IMR-90 (cell line): ENCODE measurements at regions not wholly inside any gene's neighbourhood (a gene's known extent, or its start where the extent isn't known, plus 50 kb on each side); places are given as distances from the start of the nearest gene placed in this dataset.

Experiments
- ATAC-seq: fragments of 200-7000 bp; cut with Tn5 transposase; 2 replicates; pipeline ENCODE4 v1.9.1; 2020; ENCODE audit warnings: low read depth, mild to moderate bottlenecking, moderate library complexity
- BruUV-seq: library from RNA; stranded (reverse); fragments of 400-500 nt; replicated peaks from 2 replicates; lab custom pipeline; 2021; lab: Mats Ljungman, UMichigan
- CTCF ChIA-PET: fragments of 300-600 bp; formaldehyde crosslinking; extraction: SDS; loops from one replicate; lab custom pipeline; 2021; ENCODE audit warnings: antibody characterized with exemption; lab: Yijun Ruan, JAX
- POLR2A ChIA-PET: fragments of 300-600 bp; sonication (Branson Sonifier 250); formaldehyde crosslinking; loops from one replicate; lab custom pipeline; 2022; ENCODE audit warnings: antibody characterized with exemption; ENCODE audit not compliant: unreplicated experiment; lab: Charles Lee
- DNase-seq: peaks from one replicate; pipeline ENCODE4 v3.0.0; 2013
- H2AFZ ChIP-seq: replicated peaks from 2 replicates; pipeline ENCODE3; 2013; ENCODE audit warnings: low read length, mild to moderate bottlenecking; ENCODE audit not compliant: poor library complexity
- H2AK5ac ChIP-seq: 2 replicates; pipeline ENCODE4 v1.6.1; 2013; ENCODE audit warnings: low read depth, low read length, inconsistent platforms
- H2AK9ac ChIP-seq: replicated peaks from 2 replicates; pipeline ENCODE3; 2013; ENCODE audit warnings: mild to moderate bottlenecking, low read depth, low read length, moderate library complexity; ENCODE audit not compliant: poor library complexity
- H2BK120ac ChIP-seq: 2 replicates; pipeline ENCODE4 v1.6.1; 2013; ENCODE audit warnings: low read depth, low read length, inconsistent platforms
- H2BK15ac ChIP-seq: 3 replicates; pipeline ENCODE4 v1.6.1; 2013; ENCODE audit warnings: low read depth, low read length, inconsistent platforms
- H2BK20ac ChIP-seq: 2 replicates; pipeline ENCODE4 v1.6.1; 2013; ENCODE audit warnings: low read depth, mild to moderate bottlenecking, inconsistent platforms, low read length, moderate library complexity
- H2BK5ac ChIP-seq: 2 replicates; pipeline ENCODE4 v1.6.1; 2013; ENCODE audit warnings: mild to moderate bottlenecking, low read depth, low read length, inconsistent platforms; ENCODE audit not compliant: poor library complexity, severe bottlenecking
- H3K14ac ChIP-seq: replicated peaks from 2 replicates; pipeline ENCODE4 v1.6.1; 2013; ENCODE audit warnings: low read depth, low read length, inconsistent platforms
- H3K18ac ChIP-seq: 2 replicates; pipeline ENCODE4 v1.6.1; 2013; ENCODE audit warnings: low read depth, low read length, control low read depth
- H3K23ac ChIP-seq: 2 replicates; pipeline ENCODE4 v1.6.1; 2013; ENCODE audit warnings: low read depth, low read length, inconsistent platforms
- H3K27ac ChIP-seq: 2 replicates; pipeline ENCODE4 v1.5.1; 2013; ENCODE audit warnings: mild to moderate bottlenecking, control low read depth, low read length; ENCODE audit not compliant: insufficient read depth
- H3K27me3 ChIP-seq: 2 replicates; pipeline ENCODE4 v1.6.1; 2013; ENCODE audit warnings: low read length; ENCODE audit not compliant: control insufficient read depth, insufficient read depth
- H3K36me3 ChIP-seq: 2 replicates; pipeline ENCODE4 v1.6.1; 2013; ENCODE audit warnings: low read length, mixed read lengths; ENCODE audit not compliant: control insufficient read depth, insufficient read depth
- H3K4ac ChIP-seq: 2 replicates; pipeline ENCODE4 v1.6.1; 2013; ENCODE audit warnings: low read depth, low read length, inconsistent platforms
- H3K4me1 ChIP-seq: 2 replicates; pipeline ENCODE4 v1.6.1; 2013; ENCODE audit warnings: low read length, mixed read lengths; ENCODE audit not compliant: control insufficient read depth, insufficient read depth
- H3K4me2 ChIP-seq: 2 replicates; pipeline ENCODE4 v1.6.1; 2013; ENCODE audit warnings: low read depth, mild to moderate bottlenecking, control low read depth, low read length, moderate library complexity
- H3K4me3 ChIP-seq: 2 replicates; pipeline ENCODE4 v1.5.1; 2013; ENCODE audit warnings: low read depth, mild to moderate bottlenecking, control low read depth, low read length, moderate library complexity; ENCODE audit not compliant: insufficient read depth
- H3K56ac ChIP-seq: 2 replicates; pipeline ENCODE4 v1.6.1; 2013; ENCODE audit warnings: low read length, inconsistent platforms; ENCODE audit not compliant: insufficient read depth; ENCODE audit errors: extremely low read depth
- H3K79me1 ChIP-seq, 2 experiments: 2 replicates each; pipeline ENCODE4 v1.6.1; 2013; ENCODE audit warnings: low read length in 2 of 2, inconsistent platforms in 1 of 2, low read depth in 1 of 2
- H3K9ac ChIP-seq: 2 replicates; pipeline ENCODE4 v1.6.1; 2013; ENCODE audit warnings: low read depth, low read length, control low read depth
- H3K9me1 ChIP-seq: 2 replicates; pipeline ENCODE4 v1.6.1; 2013; ENCODE audit warnings: low read length, inconsistent platforms; ENCODE audit not compliant: insufficient read depth
- H3K9me3 ChIP-seq: 2 replicates; pipeline ENCODE4 v1.6.1; 2013; ENCODE audit warnings: low read length; ENCODE audit not compliant: control insufficient read depth, insufficient read depth
- H4K20me1 ChIP-seq: 2 replicates; pipeline ENCODE4 v1.6.1; 2013; ENCODE audit warnings: low read length, inconsistent platforms; ENCODE audit not compliant: insufficient read depth
- H4K5ac ChIP-seq: 2 replicates; pipeline ENCODE4 v1.6.1; 2013; ENCODE audit warnings: mild to moderate bottlenecking, low read depth, low read length, control low read depth
- H4K8ac ChIP-seq, 2 experiments: 2 replicates each; pipeline ENCODE4 v1.6.1; 2013; ENCODE audit warnings: low read depth in 2 of 2, low read length in 2 of 2, control low read depth in 1 of 2, inconsistent platforms in 1 of 2
- H4K91ac ChIP-seq: 2 replicates; pipeline ENCODE4 v1.6.1; 2013; ENCODE audit warnings: low read depth, low read length, inconsistent platforms; ENCODE audit not compliant: insufficient read depth
- BHLHE40 ChIP-seq: fragments of 150-350 bp; IDR thresholded peaks from 2 replicates; pipeline ENCODE4 v1.6.1; 2016; ENCODE audit warnings: mild to moderate bottlenecking, low read depth, low read length
- CEBPB ChIP-seq: IDR thresholded peaks from 2 replicates; pipeline ENCODE4 v1.6.1; 2012; ENCODE audit warnings: low read depth, low read length, improper control_type of control experiment
- CHD1 ChIP-seq: IDR thresholded peaks from 2 replicates; pipeline ENCODE4 v1.6.1; 2012; ENCODE audit warnings: low read depth, low read length, improper control_type of control experiment
- CTCF ChIP-seq: conservative IDR thresholded peaks from 2 replicates; pipeline ENCODE4 v1.5.1; 2012; ENCODE audit warnings: mild to moderate bottlenecking, low read depth, low read length, improper control_type of control experiment
- FOS ChIP-seq: fragments of 150-350 bp; IDR thresholded peaks from 2 replicates; pipeline ENCODE4 v1.6.1; 2016; ENCODE audit warnings: low read depth, low read length
- MAFK ChIP-seq: IDR thresholded peaks from 2 replicates; pipeline ENCODE4 v1.6.1; 2012; ENCODE audit warnings: low read depth, low read length, improper control_type of control experiment
- MAZ ChIP-seq: IDR thresholded peaks from 2 replicates; pipeline ENCODE4 v1.6.1; 2012; ENCODE audit warnings: low read depth, mild to moderate bottlenecking, low read length, improper control_type of control experiment, moderate library complexity, borderline replicate concordance
- MXI1 ChIP-seq: IDR thresholded peaks from 2 replicates; pipeline ENCODE4 v1.6.1; 2012; ENCODE audit warnings: low read depth, mild to moderate bottlenecking, low read length, moderate library complexity, borderline replicate concordance
- NFE2L2 ChIP-seq: fragments of 150-350 bp; IDR thresholded peaks from 2 replicates; pipeline ENCODE4 v1.6.1; 2016; ENCODE audit warnings: low read depth, mild to moderate bottlenecking, low read length
- POLR2A ChIP-seq: IDR thresholded peaks from 2 replicates; pipeline ENCODE4 v1.6.1; 2012; ENCODE audit warnings: mild to moderate bottlenecking, low read depth, low read length
- RAD21 ChIP-seq: IDR thresholded peaks from 2 replicates; pipeline ENCODE4 v1.6.1; 2012; ENCODE audit warnings: low read length, improper control_type of control experiment
- RCOR1 ChIP-seq: IDR thresholded peaks from 2 replicates; pipeline ENCODE4 v1.6.1; 2012; ENCODE audit warnings: mild to moderate bottlenecking, low read length, improper control_type of control experiment; ENCODE audit not compliant: insufficient replicate concordance
- RFX5 ChIP-seq: IDR thresholded peaks from 2 replicates; pipeline ENCODE4 v1.8.0; 2012; ENCODE audit warnings: low read depth, mild to moderate bottlenecking, low read length, moderate library complexity
- SMC3 ChIP-seq: fragments of 150-350 bp; IDR thresholded peaks from 2 replicates; pipeline ENCODE4 v1.6.1; 2016; ENCODE audit warnings: low read depth, mild to moderate bottlenecking, antibody characterized with exemption, low read length, moderate library complexity
- WGBS, 2 experiments: methylation state at CpG; one replicate each; pipeline versions ENCODE4 v1.1.5 to v1.1.7; 2013; ENCODE audit warnings: missing lambda C conversion rate in 2 of 2; ENCODE audit not compliant: insufficient read length in 1 of 2; ENCODE audit errors: extremely low coverage in 2 of 2; 5-methylcytosine and 5-hydroxymethylcytosine counted together
- dilution Hi-C: fragments of 300-500 bp; cut with HindIII; formaldehyde crosslinking; loops from one replicate; pipeline ENCODE4 v1.14.3; 2018; ENCODE audit warnings: low sequenced_read_pairs; ENCODE audit not compliant: unreplicated experiment
- in situ Hi-C: fragments of 300-500 bp; cut with MboI; formaldehyde crosslinking; loops from 3 replicates; pipeline ENCODE4 v1.14.3; 2019; ENCODE audit warnings: low sequenced_read_pairs, inconsistent platforms, mixed read lengths
- intact Hi-C: fragments of 100-400 bp; cut with micrococcal nuclease; formaldehyde crosslinking; loops from 2 replicates; pipeline ENCODE4 v1.10.0; 2022
- TF ChIP-seq, protein P1 (sequence below): fragments of 150-350 bp; IDR thresholded peaks from 2 replicates; pipeline ENCODE4 v1.6.1; 2016; ENCODE audit warnings: low read depth, mild to moderate bottlenecking, low read length, moderate library complexity, borderline replicate concordance
- TF ChIP-seq, protein P2 (sequence below): fragments of 150-350 bp; IDR thresholded peaks from 2 replicates; pipeline ENCODE4 v1.6.1; 2017; ENCODE audit warnings: mild to moderate bottlenecking, antibody characterized with exemption, low read length, low read depth

- Histone ChIP-seq H3K27ac (no peak overlapping the region), H2BK120ac (no peak overlapping the region), H2BK20ac (no peak overlapping the region), H3K4ac (no peak overlapping the region), H3K4me3 (no peak overlapping the region), H4K8ac (no peak overlapping the region), H4K91ac (no peak overlapping the region), H2BK15ac (no peak overlapping the region), H4K5ac (no peak overlapping the region), H3K27me3 (no peaks in the 10 kb centered on the region), H2AK5ac (no peak overlapping the region), H2BK5ac (no peak overlapping the region), H3K18ac (no peak overlapping the region), H3K36me3 (no peaks in the 10 kb centered on the region), H2AFZ (no peak overlapping the region), H3K9ac (no peak overlapping the region), H3K4me2 (no peak overlapping the region; the same call in 1 of the 2 replicates), H4K20me1 (no peaks in the 10 kb centered on the region), H3K14ac (no peak overlapping the region), H3K9me1 (no peaks in the 10 kb centered on the region), H3K23ac (no peak overlapping the region), H3K56ac (no peak overlapping the region), H3K9me3 (peaks cover 12% of the 10 kb centered on the region), H3K4me1 (no peaks in the 10 kb centered on the region), H3K79me1 (no peaks in the 10 kb centered on the region), H2AK9ac (no peak overlapping the region)
- in situ Hi-C loops (no loop called here), dilution Hi-C loops (no loop called here), intact Hi-C loops (no loop called here)
- TF ChIP-seq BHLHE40 (no peak), RAD21 (no peak), CHD1 (no peak), MAFK (no peak), MXI1 (no peak), NFE2L2 (no peak), MAZ (no peak), RCOR1 (no peak), FOS (no peak), CTCF (no peak), RFX5 (no peak), SMC3 (no peak), POLR2A (no peak), CEBPB (no peak)
- TF ChIP-seq, protein P1, sequence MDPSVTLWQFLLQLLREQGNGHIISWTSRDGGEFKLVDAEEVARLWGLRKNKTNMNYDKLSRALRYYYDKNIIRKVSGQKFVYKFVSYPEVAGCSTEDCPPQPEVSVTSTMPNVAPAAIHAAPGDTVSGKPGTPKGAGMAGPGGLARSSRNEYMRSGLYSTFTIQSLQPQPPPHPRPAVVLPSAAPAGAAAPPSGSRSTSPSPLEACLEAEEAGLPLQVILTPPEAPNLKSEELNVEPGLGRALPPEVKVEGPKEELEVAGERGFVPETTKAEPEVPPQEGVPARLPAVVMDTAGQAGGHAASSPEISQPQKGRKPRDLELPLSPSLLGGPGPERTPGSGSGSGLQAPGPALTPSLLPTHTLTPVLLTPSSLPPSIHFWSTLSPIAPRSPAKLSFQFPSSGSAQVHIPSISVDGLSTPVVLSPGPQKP, result no peak
- TF ChIP-seq, protein P2, sequence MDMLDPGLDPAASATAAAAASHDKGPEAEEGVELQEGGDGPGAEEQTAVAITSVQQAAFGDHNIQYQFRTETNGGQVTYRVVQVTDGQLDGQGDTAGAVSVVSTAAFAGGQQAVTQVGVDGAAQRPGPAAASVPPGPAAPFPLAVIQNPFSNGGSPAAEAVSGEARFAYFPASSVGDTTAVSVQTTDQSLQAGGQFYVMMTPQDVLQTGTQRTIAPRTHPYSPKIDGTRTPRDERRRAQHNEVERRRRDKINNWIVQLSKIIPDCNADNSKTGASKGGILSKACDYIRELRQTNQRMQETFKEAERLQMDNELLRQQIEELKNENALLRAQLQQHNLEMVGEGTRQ, result no peak
- DNase-seq (no peak), ATAC-seq (no peak)
- WGBS, 2 experiments, result no CpG with 5 or more reads among the region's 7 CpGs
- POLR2A ChIA-PET, result no interaction called here
- CTCF ChIA-PET, result no interaction called here
- BruUV-seq, result no TSS peak
These were observed 315.8 kb upstream of the KAZN start for GRCh38 chr1:14282707-14283106.
